OCI-LY3 (cell line): ENCODE measurements at regions not wholly inside any gene's neighbourhood (a gene's known extent, or its start where the extent isn't known, plus 50 kb on each side); places are given as distances from the start of the nearest gene placed in this dataset.

ENCODE experiments used
- H2AFZ ChIP-seq: fragments of 200-600, 300-600 bp; shearing (Covaris generic); 2 replicates; pipeline ENCODE4 v1.6.0; 2014; ENCODE audit warnings: antibody characterized with exemption, low read depth, low read length
- H3K27ac ChIP-seq: fragments of 200-600, 300-600 bp; sonication (generic); 2 replicates; pipeline ENCODE4 v1.5.1; 2014; ENCODE audit warnings: mild to moderate bottlenecking, low read length, moderate library complexity, mixed read lengths
- H3K27me3 ChIP-seq: fragments of 200-600, 300-600 bp; sonication (generic); 2 replicates; pipeline ENCODE4 v1.6.1; 2014; ENCODE audit warnings: low read depth, low read length, mixed read lengths
- H3K36me3 ChIP-seq: fragments of 200-600, 300-600 bp; sonication (generic); replicated peaks from 2 replicates; pipeline ENCODE3; 2014; ENCODE audit warnings: low read depth, low read length, mixed read lengths
- H3K4me1 ChIP-seq: fragments of 300-600, 200-600 bp; sonication (generic); 2 replicates; pipeline ENCODE4 v1.6.1; 2014; ENCODE audit warnings: low read length, mixed read lengths
- H3K4me2 ChIP-seq: fragments of 200-600, 300-600 bp; sonication (generic); 2 replicates; pipeline ENCODE4 v1.6.1; 2014; ENCODE audit warnings: low read length, mixed read lengths
- H3K4me3 ChIP-seq: fragments of 300-600, 200-600 bp; sonication (generic); 2 replicates; pipeline ENCODE4 v1.5.1; 2014; ENCODE audit warnings: antibody characterized with exemption, mild to moderate bottlenecking, low read length, moderate library complexity
- H3K79me2 ChIP-seq: fragments of 300-600, 200-600 bp; shearing (Covaris generic); 2 replicates; pipeline ENCODE4 v1.6.1; 2014; ENCODE audit warnings: mild to moderate bottlenecking, low read length, mixed read lengths
- H3K9ac ChIP-seq: fragments of 300-600, 200-600 bp; shearing (Covaris generic); 2 replicates; pipeline ENCODE4 v1.6.0; 2014; ENCODE audit warnings: mild to moderate bottlenecking, low read length, moderate library complexity
- H3K9me3 ChIP-seq: fragments of 200-600, 300-600 bp; shearing (Covaris generic); 2 replicates; pipeline ENCODE4 v1.6.1; 2014; ENCODE audit warnings: low read length, mixed read lengths; ENCODE audit not compliant: insufficient read depth
- H4K20me1 ChIP-seq: fragments of 200-600, 300-600 bp; sonication (generic); 2 replicates; pipeline ENCODE4 v1.6.1; 2016; ENCODE audit warnings: low read length, mixed read lengths; ENCODE audit not compliant: insufficient read depth
- EZH2phosphoT487 ChIP-seq: fragments of 200-600 bp; shearing (Covaris generic); IDR thresholded peaks from 2 replicates; pipeline ENCODE4 v1.6.1; 2018; ENCODE audit warnings: antibody characterized with exemption, mixed run types, low read depth
- TF ChIP-seq, protein P1 (sequence below): fragments of 200-600, 300-600 bp; sonication (generic); IDR thresholded peaks from 2 replicates; pipeline ENCODE4 v1.5.1; 2014; ENCODE audit warnings: antibody characterized with exemption, low read length, low read depth

DNA sequence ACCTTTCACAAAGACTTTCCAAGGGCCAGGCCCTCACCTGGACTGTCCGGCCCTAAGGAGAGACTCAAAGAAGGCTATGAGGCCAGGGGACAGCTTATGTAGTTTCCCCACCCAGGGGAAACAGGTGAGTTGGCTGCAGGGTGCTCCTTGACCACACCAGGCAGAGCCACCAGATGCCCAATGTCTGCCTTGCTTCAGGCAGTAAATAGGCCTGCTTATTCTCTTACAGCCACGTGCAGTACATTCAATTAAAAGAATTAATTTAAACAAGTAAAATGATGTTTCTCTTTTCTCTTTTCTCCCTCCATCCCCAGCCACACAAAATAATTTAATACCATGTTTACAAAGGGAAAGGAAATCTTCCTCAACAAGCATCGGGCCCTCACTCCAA lies 66.6 kb upstream of the ABLIM1 start:
- Histone ChIP-seq H3K9me3 (no peaks in the 10 kb centered on the region), H3K4me1 (no peaks in the 10 kb centered on the region), H3K27ac (no peak overlapping the region), H3K9ac (no peak overlapping the region), H4K20me1 (no peaks in the 10 kb centered on the region), H3K27me3 (no peaks in the 10 kb centered on the region), H3K4me3 (no peak overlapping the region), H3K36me3 (no peaks in the 10 kb centered on the region), H2AFZ (no peak overlapping the region), H3K4me2 (no peak overlapping the region), H3K79me2 (no peaks in the 10 kb centered on the region)
- no peak for TF ChIP-seq EZH2phosphoT487
- TF ChIP-seq, protein P1, sequence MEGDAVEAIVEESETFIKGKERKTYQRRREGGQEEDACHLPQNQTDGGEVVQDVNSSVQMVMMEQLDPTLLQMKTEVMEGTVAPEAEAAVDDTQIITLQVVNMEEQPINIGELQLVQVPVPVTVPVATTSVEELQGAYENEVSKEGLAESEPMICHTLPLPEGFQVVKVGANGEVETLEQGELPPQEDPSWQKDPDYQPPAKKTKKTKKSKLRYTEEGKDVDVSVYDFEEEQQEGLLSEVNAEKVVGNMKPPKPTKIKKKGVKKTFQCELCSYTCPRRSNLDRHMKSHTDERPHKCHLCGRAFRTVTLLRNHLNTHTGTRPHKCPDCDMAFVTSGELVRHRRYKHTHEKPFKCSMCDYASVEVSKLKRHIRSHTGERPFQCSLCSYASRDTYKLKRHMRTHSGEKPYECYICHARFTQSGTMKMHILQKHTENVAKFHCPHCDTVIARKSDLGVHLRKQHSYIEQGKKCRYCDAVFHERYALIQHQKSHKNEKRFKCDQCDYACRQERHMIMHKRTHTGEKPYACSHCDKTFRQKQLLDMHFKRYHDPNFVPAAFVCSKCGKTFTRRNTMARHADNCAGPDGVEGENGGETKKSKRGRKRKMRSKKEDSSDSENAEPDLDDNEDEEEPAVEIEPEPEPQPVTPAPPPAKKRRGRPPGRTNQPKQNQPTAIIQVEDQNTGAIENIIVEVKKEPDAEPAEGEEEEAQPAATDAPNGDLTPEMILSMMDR: no peak

DNA sequence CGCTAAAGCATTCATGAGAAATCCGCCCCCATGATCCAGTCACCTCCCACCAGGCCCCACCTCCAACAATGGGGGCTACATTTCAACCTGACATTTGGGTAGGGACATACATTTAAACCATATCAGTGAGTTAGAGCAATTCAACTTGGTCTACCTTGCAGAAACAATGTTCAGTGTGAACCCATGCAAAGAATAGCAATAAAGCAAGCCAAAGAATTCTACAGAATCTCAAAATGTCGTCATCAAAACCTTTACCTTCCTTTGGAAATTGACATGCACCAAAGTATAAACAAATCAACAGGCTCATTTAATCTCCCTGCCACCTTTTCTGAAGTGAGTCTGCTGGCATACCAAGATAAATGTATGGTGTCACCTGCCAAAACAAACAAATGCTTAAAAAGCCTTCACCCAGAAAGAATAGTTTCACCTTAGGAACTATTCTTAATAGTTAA lies 68.8 kb upstream of the ABLIM1 start:
- TF ChIP-seq, protein P1: no peak
- no peak for TF ChIP-seq EZH2phosphoT487
- Histone ChIP-seq H3K9ac (no peak overlapping the region), H3K4me1 (no peaks in the 10 kb centered on the region), H3K9me3 (no peaks in the 10 kb centered on the region), H4K20me1 (no peaks in the 10 kb centered on the region), H3K27me3 (no peaks in the 10 kb centered on the region), H3K4me2 (no peak overlapping the region), H3K4me3 (no peak overlapping the region), H2AFZ (no peak overlapping the region), H3K27ac (no peak overlapping the region), H3K79me2 (no peaks in the 10 kb centered on the region), H3K36me3 (no peaks in the 10 kb centered on the region)

DNA sequence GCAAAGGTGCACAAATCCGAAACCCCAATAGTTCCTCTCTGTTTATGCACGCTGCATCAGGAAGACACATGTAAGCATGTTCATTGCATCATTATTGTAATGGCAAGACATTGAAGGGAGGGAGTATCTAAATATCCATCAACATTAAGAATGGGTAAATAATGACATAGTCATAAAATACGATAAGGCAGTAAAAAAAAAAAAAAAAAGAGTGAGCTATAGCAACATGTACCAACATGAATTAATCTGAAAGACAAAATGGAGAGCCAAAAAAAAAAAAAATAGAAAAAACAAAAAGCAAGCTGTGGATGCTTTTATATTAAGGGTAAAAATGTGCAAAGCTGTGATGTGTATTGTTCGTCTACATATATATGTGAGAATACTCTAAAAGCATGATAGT lies 70.2 kb upstream of the ABLIM1 start:
- Histone ChIP-seq H3K36me3 (no peaks in the 10 kb centered on the region), H3K27ac (no peak overlapping the region), H3K4me1 (no peaks in the 10 kb centered on the region), H3K4me3 (no peak overlapping the region), H2AFZ (no peak overlapping the region), H3K79me2 (no peaks in the 10 kb centered on the region), H3K27me3 (no peaks in the 10 kb centered on the region; the same call in 1 of the 2 replicates), H3K4me2 (no peak overlapping the region), H4K20me1 (no peaks in the 10 kb centered on the region), H3K9me3 (no peaks in the 10 kb centered on the region), H3K9ac (no peak overlapping the region)
- no peak for TF ChIP-seq EZH2phosphoT487
- TF ChIP-seq, protein P1: no peak

DNA sequence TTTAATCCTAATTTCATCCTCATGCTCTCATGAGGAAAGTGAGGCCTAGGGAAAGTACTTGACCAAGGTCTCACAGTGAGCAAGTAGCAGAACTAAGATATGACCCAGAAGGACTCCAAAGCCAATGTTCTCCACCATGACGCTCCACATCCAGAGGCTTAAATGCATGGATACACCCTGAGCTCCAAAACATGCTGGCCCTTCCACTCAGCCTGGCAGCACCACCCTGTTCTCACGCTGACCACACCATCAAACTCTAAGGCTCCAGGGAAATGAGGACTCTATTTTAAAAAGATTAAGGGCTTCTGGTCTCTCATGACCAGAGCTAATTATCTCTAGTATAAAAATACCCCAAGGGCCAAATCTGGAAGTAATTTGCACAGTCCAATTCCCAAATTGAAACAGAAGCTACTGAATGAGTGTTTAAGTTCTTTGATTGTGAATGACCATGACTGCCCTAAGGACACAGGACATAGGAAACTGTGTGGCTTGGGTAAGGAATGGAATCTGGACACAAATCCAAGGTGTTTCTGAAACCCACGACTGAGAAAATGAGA lies 71.1 kb upstream of the ABLIM1 start:
- no peak overlapping the region for H3K4me3 ChIP-seq
- H3K79me2 ChIP-seq: no peaks in the 10 kb centered on the region
- no peaks in the 10 kb centered on the region for H3K4me1 ChIP-seq
- no peak overlapping the region for H3K27ac ChIP-seq
- no peak overlapping the region for H3K9ac ChIP-seq
- no peaks in the 10 kb centered on the region for H4K20me1 ChIP-seq
- no peak overlapping the region for H3K4me2 ChIP-seq
- no peaks in the 10 kb centered on the region; the same call in 1 of the 2 replicates for H3K27me3 ChIP-seq
- no peaks in the 10 kb centered on the region for H3K36me3 ChIP-seq
- H2AFZ ChIP-seq: no peak overlapping the region
- TF ChIP-seq, protein P1: no peak
- no peak for TF ChIP-seq EZH2phosphoT487
- H3K9me3 ChIP-seq: no peaks in the 10 kb centered on the region
